Activated T-cell treated with anti-CD3 and anti-CD28 coated beads, Interleukin-2, amount 50 U/mL, for 48 hours (primary cell): ENCODE measurements at regions not wholly inside any gene's neighbourhood (a gene's known extent, or its start where the extent isn't known, plus 50 kb on each side); places are given as distances from the start of the nearest gene placed in this dataset.

Source experiments
- DNase-seq, 2 experiments: peaks; one replicate each; pipeline ENCODE4 v3.0.0-alpha.2; 2020

GRCh38 chr2:176471949-176472348, 202.7 kb downstream of the MTX2 start:
- no peak for DNase-seq

- peak; percentile 28 to 29 for DNase-seq
These were observed 203.9 kb downstream of the MTX2 start for GRCh38 chr2:176473177-176473576.

GRCh38 chr2:176473851-176474250, 204.6 kb downstream of the MTX2 start:
- DNase-seq = no peak

- no peak for DNase-seq
These were observed 208.1 kb downstream of the MTX2 start for GRCh38 chr2:176477336-176477735.

- no peak for DNase-seq
These were observed 210.7 kb downstream of the MTX2 start for GRCh38 chr2:176479961-176480360.

- no peak for DNase-seq
These were observed 212.9 kb downstream of the MTX2 start for GRCh38 chr2:176482107-176482506.

- no peak for DNase-seq
These were observed 214.2 kb downstream of the MTX2 start for GRCh38 chr2:176483476-176483875.

GRCh38 chr2:176483901-176484568, 214.8 kb downstream of the MTX2 start:
- no peak for DNase-seq

- DNase-seq = no peak
These were observed 215.6 kb downstream of the MTX2 start for GRCh38 chr2:176484838-176485237.

- DNase-seq = no peak
These were observed 219.2 kb downstream of the MTX2 start for GRCh38 chr2:176488431-176488830.

GRCh38 chr2:176490061-176490861, 221.0 kb downstream of the MTX2 start:
- DNase-seq = no peak

GRCh38 chr2:176491172-176491904, 222.1 kb downstream of the MTX2 start:
- DNase-seq = peak; percentile 34 to 53

- no peak for DNase-seq
These were observed 223.3 kb downstream of the MTX2 start for GRCh38 chr2:176492583-176492982.

- no peak for DNase-seq
These were observed 224.1 kb downstream of the MTX2 start for GRCh38 chr2:176493226-176493825.

GRCh38 chr2:176493909-176494308, 224.7 kb downstream of the MTX2 start:
- no peak for DNase-seq

- DNase-seq = no peak
These were observed 225.7 kb downstream of the MTX2 start for GRCh38 chr2:176494949-176495353.

GRCh38 chr2:176495826-176496225, 226.6 kb downstream of the MTX2 start:
- no peak for DNase-seq

- no peak for DNase-seq
These were observed 227.5 kb downstream of the MTX2 start for GRCh38 chr2:176496761-176497160.

GRCh38 chr2:176500901-176501300, 231.7 kb downstream of the MTX2 start:
- DNase-seq = no peak

- no peak for DNase-seq
These were observed 232.4 kb downstream of the MTX2 start for GRCh38 chr2:176501617-176502016.

GRCh38 chr2:176502619-176503018, 233.4 kb downstream of the MTX2 start:
- DNase-seq = no peak

- no peak for DNase-seq
These were observed 234.5 kb downstream of the MTX2 start for GRCh38 chr2:176503776-176504175.

- no peak for DNase-seq
These were observed 235.2 kb downstream of the MTX2 start for GRCh38 chr2:176504440-176504839.
